K562 (cell line): ENCODE measurements at regions not wholly inside any gene's neighbourhood (a gene's known extent, or its start where the extent isn't known, plus 50 kb on each side); places are given as distances from the start of the nearest gene placed in this dataset.

Experiments used
- GTF3C2 ChIP-seq: IDR thresholded peaks from 3 replicates; pipeline ENCODE4 v1.6.1; 2011; ENCODE audit warnings: borderline replicate concordance, mild to moderate bottlenecking, moderate library complexity; ENCODE audit not compliant: insufficient read length; ENCODE audit errors: extremely low read depth
- PML ChIP-seq: IDR thresholded peaks from 2 replicates; pipeline ENCODE4 v1.6.1; 2012; ENCODE audit warnings: low read length, inconsistent platforms
- TSHZ1 ChIP-seq: fragments of 250-450 bp; sonication (Bioruptor Pico); IDR thresholded peaks from 2 replicates; pipeline ENCODE4 v1.4.0; 2020; ENCODE audit warnings: mild to moderate bottlenecking, moderate library complexity

- no peak for TF ChIP-seq GTF3C2
- TF ChIP-seq PML: no peak
- no peak for TF ChIP-seq TSHZ1 (CRISPR knock-in tag)
Measured at GRCh38 chr2:16007167-16007934, 67.0 kb downstream of the MYCN start.
